Gastroesophageal sphincter (tissue), 3 donors: ENCODE measurements at regions not wholly inside any gene's neighbourhood (a gene's known extent, or its start where the extent isn't known, plus 50 kb on each side); places are given as distances from the start of the nearest gene placed in this dataset.

Experiments used
- CTCF ChIP-seq, 4 experiments: fragments of 200-600 bp in 2 of 4; fragments of 450-650 bp in 2 of 4; sonication (generic) in 1 of 4; IDR thresholded peaks; one replicate each; pipeline ENCODE4 v1.5.1; 2017 to 2019; ENCODE audit warnings: antibody characterized with exemption in 4 of 4, mild to moderate bottlenecking in 2 of 4, moderate library complexity in 2 of 4
- EP300 ChIP-seq: sonication (generic); formaldehyde crosslinking; IDR thresholded peaks from one replicate; pipeline ENCODE4 v1.6.1; 2017; ENCODE audit warnings: antibody characterized with exemption, mild to moderate bottlenecking
- POLR2A ChIP-seq, 2 donors: fragments of 450-650 bp; IDR thresholded peaks; one replicate each; pipeline ENCODE4 v1.6.1; 2017; ENCODE audit warnings: antibody characterized with exemption in 2 of 2, mild to moderate bottlenecking in 2 of 2, moderate library complexity in 1 of 2
- POLR2AphosphoS5 ChIP-seq: sonication (generic); formaldehyde crosslinking; IDR thresholded peaks from one replicate; pipeline ENCODE4 v1.6.1; 2017; ENCODE audit warnings: antibody characterized with exemption

- no peak for TF ChIP-seq EP300
- TF ChIP-seq POLR2A (IDR thresholded peaks at IDR 0.05): no peak
- no peak for TF ChIP-seq CTCF (IDR thresholded peaks at IDR 0.05)
- no peak for TF ChIP-seq POLR2AphosphoS5
Observed at GRCh38 chr12:32947206-32948067, 50.9 kb upstream of the PKP2 start.
